ENCODE measurements at regions not wholly inside any gene's neighbourhood (a gene's known extent, or its start where the extent isn't known, plus 50 kb on each side); places are given as distances from the start of the nearest gene placed in this dataset.

DNA sequence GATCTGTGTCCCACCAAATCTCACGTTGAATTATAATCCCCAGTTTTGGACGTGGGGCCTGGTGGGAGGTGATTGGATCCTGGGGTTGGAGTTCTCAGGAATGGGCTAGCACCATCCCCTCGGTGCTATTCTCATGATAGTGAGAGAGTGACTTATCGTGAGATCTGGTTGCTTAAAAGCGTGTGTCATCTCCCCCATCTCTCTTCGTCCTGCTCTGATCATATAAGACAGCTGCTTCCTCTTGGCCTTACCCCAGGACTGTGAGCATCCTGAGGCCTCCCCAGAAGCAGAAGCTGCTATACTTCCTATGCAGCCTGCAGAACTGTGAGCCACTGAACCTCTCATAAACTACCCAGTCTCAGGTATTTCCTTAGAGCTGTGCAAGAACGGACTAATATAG lies 163.7 kb upstream of the NDUFV2 start:
- TF ChIP-seq POLR2A (IDR thresholded peaks at IDR 0.05): no peak
- TF ChIP-seq, protein P1, sequence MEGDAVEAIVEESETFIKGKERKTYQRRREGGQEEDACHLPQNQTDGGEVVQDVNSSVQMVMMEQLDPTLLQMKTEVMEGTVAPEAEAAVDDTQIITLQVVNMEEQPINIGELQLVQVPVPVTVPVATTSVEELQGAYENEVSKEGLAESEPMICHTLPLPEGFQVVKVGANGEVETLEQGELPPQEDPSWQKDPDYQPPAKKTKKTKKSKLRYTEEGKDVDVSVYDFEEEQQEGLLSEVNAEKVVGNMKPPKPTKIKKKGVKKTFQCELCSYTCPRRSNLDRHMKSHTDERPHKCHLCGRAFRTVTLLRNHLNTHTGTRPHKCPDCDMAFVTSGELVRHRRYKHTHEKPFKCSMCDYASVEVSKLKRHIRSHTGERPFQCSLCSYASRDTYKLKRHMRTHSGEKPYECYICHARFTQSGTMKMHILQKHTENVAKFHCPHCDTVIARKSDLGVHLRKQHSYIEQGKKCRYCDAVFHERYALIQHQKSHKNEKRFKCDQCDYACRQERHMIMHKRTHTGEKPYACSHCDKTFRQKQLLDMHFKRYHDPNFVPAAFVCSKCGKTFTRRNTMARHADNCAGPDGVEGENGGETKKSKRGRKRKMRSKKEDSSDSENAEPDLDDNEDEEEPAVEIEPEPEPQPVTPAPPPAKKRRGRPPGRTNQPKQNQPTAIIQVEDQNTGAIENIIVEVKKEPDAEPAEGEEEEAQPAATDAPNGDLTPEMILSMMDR (IDR thresholded peaks at IDR 0.05): no peak
- TF ChIP-seq POLR2AphosphoS5 (IDR thresholded peaks at IDR 0.05; ENCODE audit: insufficient read depth in 1 of 2, low read depth in 1 of 2): no peak
